ENCODE measurements at regions not wholly inside any gene's neighbourhood (a gene's known extent, or its start where the extent isn't known, plus 50 kb on each side); places are given as distances from the start of the nearest gene placed in this dataset.

DNA sequence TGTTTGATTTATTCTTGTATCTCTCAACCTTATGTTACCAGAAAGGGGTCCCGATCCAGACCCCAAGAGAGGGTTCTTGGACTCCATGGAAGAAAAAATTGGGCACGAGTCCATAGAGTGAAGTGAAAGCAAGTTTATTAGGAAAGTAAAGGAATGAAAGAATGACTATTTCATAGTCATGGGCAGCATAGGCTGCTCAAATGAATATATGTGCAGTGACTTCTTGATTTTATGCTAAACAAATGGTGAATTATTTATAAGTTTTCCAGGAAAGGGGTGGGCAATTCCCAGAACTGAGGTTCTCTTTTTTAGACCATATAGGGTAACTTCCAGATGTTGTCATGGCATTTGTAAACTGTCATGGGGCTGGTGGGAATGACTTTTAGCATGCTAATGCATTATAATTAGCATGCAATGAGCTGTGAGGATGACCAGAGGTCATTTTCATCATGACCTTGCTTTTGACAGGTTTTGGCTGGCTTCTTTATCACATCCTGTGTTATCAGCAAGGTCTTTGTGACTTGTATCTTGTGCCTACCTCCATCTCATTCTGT lies 832.4 kb upstream of the CDH2 start:
- TF ChIP-seq, protein P1, sequence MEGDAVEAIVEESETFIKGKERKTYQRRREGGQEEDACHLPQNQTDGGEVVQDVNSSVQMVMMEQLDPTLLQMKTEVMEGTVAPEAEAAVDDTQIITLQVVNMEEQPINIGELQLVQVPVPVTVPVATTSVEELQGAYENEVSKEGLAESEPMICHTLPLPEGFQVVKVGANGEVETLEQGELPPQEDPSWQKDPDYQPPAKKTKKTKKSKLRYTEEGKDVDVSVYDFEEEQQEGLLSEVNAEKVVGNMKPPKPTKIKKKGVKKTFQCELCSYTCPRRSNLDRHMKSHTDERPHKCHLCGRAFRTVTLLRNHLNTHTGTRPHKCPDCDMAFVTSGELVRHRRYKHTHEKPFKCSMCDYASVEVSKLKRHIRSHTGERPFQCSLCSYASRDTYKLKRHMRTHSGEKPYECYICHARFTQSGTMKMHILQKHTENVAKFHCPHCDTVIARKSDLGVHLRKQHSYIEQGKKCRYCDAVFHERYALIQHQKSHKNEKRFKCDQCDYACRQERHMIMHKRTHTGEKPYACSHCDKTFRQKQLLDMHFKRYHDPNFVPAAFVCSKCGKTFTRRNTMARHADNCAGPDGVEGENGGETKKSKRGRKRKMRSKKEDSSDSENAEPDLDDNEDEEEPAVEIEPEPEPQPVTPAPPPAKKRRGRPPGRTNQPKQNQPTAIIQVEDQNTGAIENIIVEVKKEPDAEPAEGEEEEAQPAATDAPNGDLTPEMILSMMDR (IDR thresholded peaks at IDR 0.05): no peak
- no peak for TF ChIP-seq POLR2A (IDR thresholded peaks at IDR 0.05)

Measured in uterus (tissue), 2 donors.